ENCODE measurements at regions not wholly inside any gene's neighbourhood (a gene's known extent, or its start where the extent isn't known, plus 50 kb on each side); places are given as distances from the start of the nearest gene placed in this dataset.

DNA sequence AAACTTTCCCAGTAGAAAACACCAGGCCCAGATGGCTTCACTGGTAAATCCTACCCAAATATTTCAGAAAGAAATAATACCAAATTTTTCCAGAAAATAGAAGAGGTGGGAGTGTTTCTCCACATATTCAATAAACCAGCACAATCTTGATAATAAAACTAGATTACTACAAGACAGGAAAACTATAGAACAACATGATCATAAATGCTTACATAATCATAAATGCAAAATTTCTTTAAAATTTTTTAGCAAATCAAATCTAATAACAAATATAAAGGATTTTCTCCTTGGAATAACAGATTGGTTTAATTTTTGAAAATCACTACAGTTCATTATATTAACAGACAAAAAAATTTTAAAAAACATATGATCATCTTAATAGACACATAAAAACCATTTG is 294.5 kb downstream of the BCL11B start:
- TF ChIP-seq CTCF (IDR thresholded peaks at IDR 0.05; ENCODE audit: insufficient read depth in 1 of 2, low read depth in 1 of 2, low read length in 1 of 2, severe bottlenecking in 1 of 2, unreplicated experiment in 1 of 2) = no peak
- no peak for DNase-seq
- Histone ChIP-seq H3K4me1 (no peaks in the 10 kb centered on the region), H3K36me3 (ENCODE audit: control insufficient read depth, insufficient read depth, low read length) (no peaks in the 10 kb centered on the region), H3K9me3 (no peaks in the 10 kb centered on the region), H3K4me3 (ENCODE audit: low read depth, low read length) (no peak overlapping the region), H3K27me3 (replicated peaks; ENCODE audit: control insufficient read depth, insufficient read depth, low read length) (no peaks in the 10 kb centered on the region)
- intact Hi-C loops (cut with micrococcal nuclease; ENCODE audit: unreplicated experiment) = no loop called here
- CTCF ChIA-PET = no interaction called here
- no peaks in the 10 kb centered on the region for H3K4me1 Mint-ChIP-seq (ENCODE audit: low read depth, unreplicated experiment)
- H3K27me3 Mint-ChIP-seq (ENCODE audit: insufficient read depth, unreplicated experiment) = no peaks in the 10 kb centered on the region
- H3K9me3 Mint-ChIP-seq (ENCODE audit: unreplicated experiment) = no peaks in the 10 kb centered on the region
- no TSS peak for BruUV-seq (replicated peaks)
- H3K27ac Mint-ChIP-seq (ENCODE audit: unreplicated experiment) = no peak overlapping the region
- POLR2A ChIA-PET = no interaction called here
- no peaks in the 10 kb centered on the region for H3K36me3 Mint-ChIP-seq (ENCODE audit: insufficient read depth, unreplicated experiment)
- H3K4me3 Mint-ChIP-seq (ENCODE audit: unreplicated experiment) = no peak overlapping the region

- Mint-ChIP-seq H3K4me1 (ENCODE audit: low read depth, unreplicated experiment) (no peaks in the 10 kb centered on the region), H3K4me3 (ENCODE audit: unreplicated experiment) (no peak overlapping the region), H3K9me3 (ENCODE audit: unreplicated experiment) (no peaks in the 10 kb centered on the region), H3K36me3 (ENCODE audit: insufficient read depth, unreplicated experiment) (no peaks in the 10 kb centered on the region), H3K27ac (ENCODE audit: unreplicated experiment) (no peak overlapping the region), H3K27me3 (ENCODE audit: insufficient read depth, unreplicated experiment) (peaks cover 10% of the 10 kb centered on the region)
- no peaks in the 10 kb centered on the region for H3K4me1 ChIP-seq
- ChIA-PET POLR2A (no interaction called here), CTCF (no interaction called here)
- no peak for TF ChIP-seq CTCF (IDR thresholded peaks at IDR 0.05; ENCODE audit: insufficient read depth in 1 of 2, low read depth in 1 of 2, low read length in 1 of 2, severe bottlenecking in 1 of 2, unreplicated experiment in 1 of 2)
- H3K9me3 ChIP-seq = no peaks in the 10 kb centered on the region
- no peak overlapping the region for H3K4me3 ChIP-seq (ENCODE audit: low read depth, low read length)
- intact Hi-C loops (cut with micrococcal nuclease; ENCODE audit: unreplicated experiment) = no loop called here
- no peaks in the 10 kb centered on the region for H3K36me3 ChIP-seq (ENCODE audit: control insufficient read depth, insufficient read depth, low read length)
- no peaks in the 10 kb centered on the region; the same call in 1 of the 2 replicates for H3K27me3 ChIP-seq (replicated peaks; ENCODE audit: control insufficient read depth, insufficient read depth, low read length)
- DNase-seq = no peak
- BruUV-seq (replicated peaks) = no TSS peak
These were observed 289.0 kb downstream of the BCL11B start for GRCh38 chr14:98982986-98983385.

DNA sequence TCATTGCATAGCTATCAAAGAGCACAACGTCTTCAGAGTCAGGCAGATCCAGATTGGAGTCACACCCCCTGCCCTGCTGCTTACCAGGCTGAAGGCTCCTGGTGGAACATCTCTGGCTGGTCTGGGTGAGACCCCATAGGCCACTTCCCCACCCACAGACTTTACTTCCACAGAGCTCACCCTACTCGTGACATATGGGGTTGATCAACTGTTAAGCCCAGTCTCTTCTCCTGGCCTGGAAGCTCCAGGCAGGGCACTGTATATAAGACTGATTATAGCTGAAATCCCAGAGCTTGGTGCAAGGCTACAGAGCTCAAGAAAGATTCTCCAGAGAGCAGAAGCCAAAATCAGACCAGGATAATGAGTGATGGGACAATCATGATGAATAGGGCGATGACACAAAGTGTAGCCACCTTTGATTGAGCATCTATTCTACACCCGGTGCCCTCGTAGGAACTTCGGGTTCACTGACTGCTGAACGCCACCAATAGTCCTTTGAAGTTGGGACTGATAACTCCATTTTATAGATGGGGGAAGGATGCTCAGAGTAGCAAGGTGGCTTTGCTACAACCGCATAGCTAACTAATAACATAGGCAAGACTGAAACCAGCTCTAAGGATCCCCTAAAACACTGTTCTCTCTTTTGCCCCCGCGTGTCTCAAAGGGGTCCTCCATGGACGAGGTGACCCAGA is 287.8 kb downstream of the BCL11B start:
- H3K27me3 Mint-ChIP-seq (ENCODE audit: insufficient read depth, unreplicated experiment) = peaks cover 19% of the 10 kb centered on the region
- no peaks in the 10 kb centered on the region for H3K4me1 Mint-ChIP-seq (ENCODE audit: low read depth, unreplicated experiment)
- CTCF ChIA-PET = no interaction called here
- Histone ChIP-seq H3K4me3 (ENCODE audit: low read depth, low read length) (no peak overlapping the region), H3K36me3 (ENCODE audit: control insufficient read depth, insufficient read depth, low read length) (no peaks in the 10 kb centered on the region), H3K4me1 (no peaks in the 10 kb centered on the region), H3K27me3 (replicated peaks; ENCODE audit: control insufficient read depth, insufficient read depth, low read length) (no peaks in the 10 kb centered on the region; the same call in 1 of the 2 replicates), H3K9me3 (no peaks in the 10 kb centered on the region)
- no peaks in the 10 kb centered on the region for H3K36me3 Mint-ChIP-seq (ENCODE audit: insufficient read depth, unreplicated experiment)
- TF ChIP-seq CTCF (IDR thresholded peaks at IDR 0.05; ENCODE audit: insufficient read depth in 1 of 2, low read depth in 1 of 2, low read length in 1 of 2, severe bottlenecking in 1 of 2, unreplicated experiment in 1 of 2) = no peak
- intact Hi-C loops (cut with micrococcal nuclease; ENCODE audit: unreplicated experiment) = no loop called here
- POLR2A ChIA-PET = no interaction called here
- H3K9me3 Mint-ChIP-seq (ENCODE audit: unreplicated experiment) = no peaks in the 10 kb centered on the region
- H3K4me3 Mint-ChIP-seq (ENCODE audit: unreplicated experiment) = no peak overlapping the region
- no peak for DNase-seq
- no TSS peak for BruUV-seq (replicated peaks)
- no peak overlapping the region for H3K27ac Mint-ChIP-seq (ENCODE audit: unreplicated experiment)

Measured in Caco-2 (cell line).